ENCODE measurements at regions not wholly inside any gene's neighbourhood (a gene's known extent, or its start where the extent isn't known, plus 50 kb on each side); places are given as distances from the start of the nearest gene placed in this dataset.

DNA sequence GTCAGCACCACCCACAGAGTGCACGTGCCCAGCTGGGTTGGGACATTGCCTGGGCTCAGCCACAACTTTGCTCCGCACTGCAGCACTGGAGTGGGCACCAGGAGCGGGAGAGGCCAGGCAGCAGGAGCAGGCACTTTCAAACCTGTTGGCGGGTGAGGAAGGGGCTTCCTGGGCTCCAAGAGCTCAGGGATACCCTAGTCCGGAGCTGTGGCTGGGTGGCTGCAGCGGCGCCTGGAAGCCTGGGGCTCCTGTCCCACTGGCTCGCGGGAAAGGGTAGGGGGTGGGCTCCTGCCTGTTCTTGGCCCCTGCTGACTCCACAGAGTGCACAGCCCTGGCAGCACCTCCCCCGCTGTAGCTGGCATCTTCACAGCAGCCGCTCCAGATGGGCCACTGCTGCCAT lies 417.6 kb upstream of the RGMA start:
- 77 to 97% methylated on average over 2 to 11 of the region's 11 CpGs for WGBS, 2 donors
- no peak overlapping the region for H3K4me3 ChIP-seq
- H3K36me3 ChIP-seq (ENCODE audit: low read depth, missing control alignments): no peaks in the 10 kb centered on the region

GRCh38 chr15:93505506-93505905 lies 416.5 kb upstream of the RGMA start:
- intact Hi-C loops (cut with DNase I; ENCODE audit: low total_unique reads): no loop called here
- DNase-seq: no peak
- H3K9me3 ChIP-seq: no peaks in the 10 kb centered on the region
- no peaks in the 10 kb centered on the region for H3K36me3 ChIP-seq (ENCODE audit: low read depth, missing control alignments)
- TF ChIP-seq POLR2A (IDR thresholded peaks at IDR 0.05): no peak
- TF ChIP-seq CTCF (IDR thresholded peaks at IDR 0.05): no peak
- no peak overlapping the region for H3K4me3 ChIP-seq
- no peak overlapping the region for H3K27ac ChIP-seq
- H3K4me1 ChIP-seq: no peaks in the 10 kb centered on the region
- no peaks in the 10 kb centered on the region for H3K27me3 ChIP-seq
- WGBS, 2 donors: 93 to 95% methylated on average over 7 to 16 of the region's 16 CpGs

More for the DNA sequence above, 417.6 kb upstream of the RGMA start:
- TF ChIP-seq CTCF (IDR thresholded peaks at IDR 0.05) (no peak), POLR2A (IDR thresholded peaks at IDR 0.05) (no peak)
- Histone ChIP-seq H3K9me3 (no peaks in the 10 kb centered on the region), H3K27ac (no peak overlapping the region), H3K4me1 (no peaks in the 10 kb centered on the region), H3K27me3 (no peaks in the 10 kb centered on the region)
- intact Hi-C loops (cut with DNase I; ENCODE audit: low total_unique reads): no loop called here
- DNase-seq: no peak

DNA sequence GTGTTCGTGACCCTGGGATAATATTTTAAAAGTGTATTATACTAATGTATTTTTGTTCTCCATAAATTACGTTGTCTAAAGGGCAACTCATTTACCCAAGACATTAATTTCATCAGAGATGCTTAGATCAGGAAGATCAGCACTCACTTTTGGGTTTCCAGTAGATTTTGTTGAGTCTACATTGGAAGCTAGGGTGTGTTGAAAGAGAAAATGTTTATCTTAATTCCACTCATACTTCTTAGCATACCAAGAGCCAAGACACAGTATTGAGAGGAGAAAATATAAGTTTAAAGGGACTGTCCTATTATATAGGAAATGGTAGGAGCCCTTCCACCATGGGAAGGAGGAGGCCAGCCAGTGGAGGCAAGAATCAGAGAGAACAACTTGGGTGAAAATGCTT lies 412.9 kb upstream of the RGMA start:
- TF ChIP-seq POLR2A (IDR thresholded peaks at IDR 0.05): no peak
- no peak for TF ChIP-seq CTCF (IDR thresholded peaks at IDR 0.05)
- no peak for DNase-seq
- no peaks in the 10 kb centered on the region for H3K36me3 ChIP-seq (ENCODE audit: low read depth, missing control alignments)
- no peak overlapping the region for H3K27ac ChIP-seq
- no peaks in the 10 kb centered on the region for H3K4me1 ChIP-seq
- no peak overlapping the region for H3K4me3 ChIP-seq
- no peaks in the 10 kb centered on the region for H3K27me3 ChIP-seq
- WGBS, 2 donors: 83 to 85% methylated on average over 2 of the region's 2 CpGs
- intact Hi-C loops (cut with DNase I; ENCODE audit: low total_unique reads): no loop called here
- no peaks in the 10 kb centered on the region for H3K9me3 ChIP-seq

DNA sequence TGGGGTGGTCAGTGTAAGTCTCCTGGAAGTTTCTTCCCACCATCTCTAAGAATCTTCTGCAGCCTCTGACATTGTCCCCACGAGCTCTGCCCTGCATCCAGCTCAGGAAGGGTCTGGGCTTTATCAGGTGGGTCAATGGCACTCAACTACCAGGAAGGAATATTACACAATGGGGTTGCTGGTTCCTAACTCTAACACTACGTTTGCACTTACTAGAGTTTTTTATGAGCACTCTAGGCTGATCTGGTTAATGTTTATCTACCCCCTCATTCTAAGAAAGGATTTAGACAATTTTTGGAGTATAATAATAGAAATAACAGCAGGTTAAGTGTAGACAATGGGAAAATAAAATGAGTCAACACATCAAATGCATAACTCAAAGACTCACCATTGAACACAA lies 411.1 kb upstream of the RGMA start:
- Histone ChIP-seq H3K27ac (no peak overlapping the region), H3K9me3 (no peaks in the 10 kb centered on the region), H3K4me1 (peaks cover 5% of the 10 kb centered on the region), H3K27me3 (no peaks in the 10 kb centered on the region), H3K36me3 (ENCODE audit: low read depth, missing control alignments) (no peaks in the 10 kb centered on the region), H3K4me3 (no peak overlapping the region)
- 74 to 81% methylated on average over 2 of the region's 2 CpGs for WGBS, 2 donors
- DNase-seq: no peak
- TF ChIP-seq POLR2A (IDR thresholded peaks at IDR 0.05) (no peak), CTCF (IDR thresholded peaks at IDR 0.05) (no peak)
- intact Hi-C loops (cut with DNase I; ENCODE audit: low total_unique reads): no loop called here

- TF ChIP-seq POLR2A (IDR thresholded peaks at IDR 0.05): no peak
- TF ChIP-seq CTCF (IDR thresholded peaks at IDR 0.05): no peak
- Histone ChIP-seq H3K9me3 (no peaks in the 10 kb centered on the region), H3K27me3 (no peaks in the 10 kb centered on the region), H3K4me1 (peaks cover 10% of the 10 kb centered on the region), H3K4me3 (no peak overlapping the region), H3K36me3 (ENCODE audit: low read depth, missing control alignments) (no peaks in the 10 kb centered on the region), H3K27ac (no peak overlapping the region)
- no peak for DNase-seq
- 51 to 67% methylated on average over 2 of the region's 2 CpGs for WGBS, 2 donors
- intact Hi-C loops (cut with DNase I; ENCODE audit: low total_unique reads): no loop called here
Measured at GRCh38 chr15:93497291-93497690, 408.3 kb upstream of the RGMA start.

Measured in testis (tissue), 2 donors.